Loucy (cell line): ENCODE measurements at regions not wholly inside any gene's neighbourhood (a gene's known extent, or its start where the extent isn't known, plus 50 kb on each side); places are given as distances from the start of the nearest gene placed in this dataset.
"Not testable (repeated sequence)": the region's sequence is repeated elsewhere in the genome, so short reads cannot be mapped to it uniquely, and the experiment has no call there.

ENCODE experiments used
- H2AFZ ChIP-seq: fragments of 200-600 bp; sonication (generic); 2 replicates; pipeline ENCODE4 v1.6.0; 2016; ENCODE audit warnings: antibody characterized with exemption, mild to moderate bottlenecking, low read length, moderate library complexity
- H3F3A ChIP-seq: fragments of 200-600 bp; 2 replicates; pipeline ENCODE4 v1.6.0; 2016; ENCODE audit warnings: antibody characterized with exemption, low read depth, mild to moderate bottlenecking
- H3K27me3 ChIP-seq: fragments of 200-600 bp; sonication (generic); 2 replicates; pipeline ENCODE4 v1.6.1; 2014; ENCODE audit warnings: low read length, mild to moderate bottlenecking; ENCODE audit not compliant: insufficient read depth, poor library complexity, severe bottlenecking
- H3K36me3 ChIP-seq: fragments of 200-600 bp; sonication (generic); 2 replicates; pipeline ENCODE4 v1.6.1; 2016; ENCODE audit warnings: low read length; ENCODE audit not compliant: insufficient read depth
- H3K4me1 ChIP-seq: fragments of 200-600 bp; sonication (generic); 2 replicates; pipeline ENCODE4 v1.5.1; 2014; ENCODE audit warnings: low read length, mild to moderate bottlenecking; ENCODE audit not compliant: insufficient read depth, poor library complexity, severe bottlenecking
- H3K4me2 ChIP-seq: fragments of 200-600 bp; sonication (generic); 2 replicates; pipeline ENCODE4 v1.6.0; 2014; ENCODE audit warnings: antibody characterized with exemption, low read length, low read depth, mild to moderate bottlenecking; ENCODE audit not compliant: poor library complexity, severe bottlenecking
- H3K4me3 ChIP-seq: fragments of 200-600 bp; sonication (generic); 2 replicates; pipeline ENCODE4 v1.5.1; 2014; ENCODE audit warnings: low read length, mild to moderate bottlenecking, mixed read lengths; ENCODE audit not compliant: poor library complexity, severe bottlenecking
- H3K79me2 ChIP-seq: fragments of 200-600 bp; sonication (generic); 2 replicates; pipeline ENCODE4 v1.6.1; 2014; ENCODE audit warnings: low read length; ENCODE audit not compliant: insufficient read depth
- H3K9ac ChIP-seq: fragments of 200-600 bp; sonication (generic); 2 replicates; pipeline ENCODE4 v1.6.0; 2014; ENCODE audit warnings: mild to moderate bottlenecking, low read depth, low read length, moderate library complexity; ENCODE audit not compliant: poor library complexity, severe bottlenecking
- H3K9me2 ChIP-seq: fragments of 200-600 bp; sonication (generic); replicated peaks from 2 replicates; pipeline ENCODE4 v1.6.1; 2016; ENCODE audit warnings: low read depth, low read length, mixed read lengths
- H3K9me3 ChIP-seq: fragments of 200-600 bp; sonication (generic); 2 replicates; pipeline ENCODE4 v1.6.1; 2014; ENCODE audit warnings: mild to moderate bottlenecking, antibody characterized with exemption, low read length, low read depth; ENCODE audit not compliant: insufficient read depth
- H4K20me1 ChIP-seq: fragments of 200-600 bp; sonication (generic); 2 replicates; pipeline ENCODE4 v1.6.0; 2014; ENCODE audit warnings: antibody characterized with exemption, low read length, mild to moderate bottlenecking; ENCODE audit not compliant: insufficient read depth, poor library complexity, severe bottlenecking
- CTCF ChIP-seq: fragments of 200-600 bp; sonication (generic); conservative IDR thresholded peaks from 2 replicates; pipeline ENCODE4 v1.5.1; 2014; ENCODE audit warnings: mild to moderate bottlenecking, antibody characterized with exemption, low read length
- EZH2phosphoT487 ChIP-seq: fragments of 200-600 bp; IDR thresholded peaks from 2 replicates; pipeline ENCODE4 v1.6.1; 2018; ENCODE audit warnings: antibody characterized with exemption, mild to moderate bottlenecking, moderate library complexity, borderline replicate concordance

GRCh38 chr2:67124531-67124930 is 272.6 kb upstream of the ETAA1 start:
- Histone ChIP-seq H3K9me2 (no peaks in the 10 kb centered on the region), H3K4me1 (no peaks in the 10 kb centered on the region), H3K79me2 (no peaks in the 10 kb centered on the region), H3K27me3 (no peaks in the 10 kb centered on the region), H2AFZ (no peak overlapping the region), H4K20me1 (no peaks in the 10 kb centered on the region), H3K36me3 (no peaks in the 10 kb centered on the region), H3K4me3 (no peak overlapping the region), H3K9ac (no peak overlapping the region), H3K4me2 (no peak overlapping the region), H3F3A (no peaks in the 10 kb centered on the region), H3K9me3 (no peaks in the 10 kb centered on the region)
- no peak for TF ChIP-seq EZH2phosphoT487
- no peak for TF ChIP-seq CTCF

- H3K27me3 ChIP-seq, result no peaks in the 10 kb centered on the region
- no peaks in the 10 kb centered on the region for H3K36me3 ChIP-seq
- no peaks in the 10 kb centered on the region for H4K20me1 ChIP-seq
- TF ChIP-seq EZH2phosphoT487, result no peak
- no peak for TF ChIP-seq CTCF
- no peak overlapping the region for H2AFZ ChIP-seq
- H3K9me3 ChIP-seq, result no peaks in the 10 kb centered on the region
- H3K4me1 ChIP-seq, result no peaks in the 10 kb centered on the region
- H3K79me2 ChIP-seq, result no peaks in the 10 kb centered on the region
- no peak overlapping the region for H3K4me3 ChIP-seq
- H3K9ac ChIP-seq, result no peak overlapping the region
- no peak overlapping the region for H3K4me2 ChIP-seq
- H3F3A ChIP-seq, result no peaks in the 10 kb centered on the region
- no peaks in the 10 kb centered on the region for H3K9me2 ChIP-seq
Measured at GRCh38 chr2:67130531-67131256, 266.4 kb upstream of the ETAA1 start.

- no peak overlapping the region for H3K9ac ChIP-seq
- H3K79me2 ChIP-seq, result no peaks in the 10 kb centered on the region
- H3K4me2 ChIP-seq, result no peak overlapping the region
- H3F3A ChIP-seq, result no peaks in the 10 kb centered on the region
- no peaks in the 10 kb centered on the region for H3K9me2 ChIP-seq
- H2AFZ ChIP-seq, result no peak overlapping the region
- H3K4me3 ChIP-seq, result no peak overlapping the region
- no peaks in the 10 kb centered on the region for H3K4me1 ChIP-seq
- no peak for TF ChIP-seq EZH2phosphoT487
- TF ChIP-seq CTCF, result no peak
- H3K36me3 ChIP-seq, result no peaks in the 10 kb centered on the region
- no peaks in the 10 kb centered on the region for H3K9me3 ChIP-seq
- no peaks in the 10 kb centered on the region for H3K27me3 ChIP-seq
- no peaks in the 10 kb centered on the region for H4K20me1 ChIP-seq
Measured at GRCh38 chr2:67131257-67131609, 265.9 kb upstream of the ETAA1 start.

- H3F3A ChIP-seq, H3K36me3 ChIP-seq, H3K4me3 ChIP-seq, H4K20me1 ChIP-seq, H3K4me2 ChIP-seq, H2AFZ ChIP-seq, H3K9me3 ChIP-seq, H3K27me3 ChIP-seq, H3K79me2 ChIP-seq, H3K9ac ChIP-seq, H3K9me2 ChIP-seq, H3K4me1 ChIP-seq: not testable (repeated sequence)
Measured at GRCh38 chr2:67132441-67132940, 264.6 kb upstream of the ETAA1 start.
